NCI-H2196 treated with DMSO at 0.1 percent for 48 hours (cell line): ENCODE measurements at regions not wholly inside any gene's neighbourhood (a gene's known extent, or its start where the extent isn't known, plus 50 kb on each side); places are given as distances from the start of the nearest gene placed in this dataset.

Source experiments
- DNase-seq: peaks from one replicate; lab custom pipeline; 2025; ENCODE audit not compliant: unreplicated experiment; lab: John Stamatoyannopoulos, UW

GRCh38 chr22:47372596-47373385 is 610.3 kb downstream of the TBC1D22A start:
- DNase-seq, result no peak

- DNase-seq, result no peak
These were observed 609.7 kb downstream of the TBC1D22A start for GRCh38 chr22:47372111-47372581.

- DNase-seq, result no peak
These were observed 609.0 kb downstream of the TBC1D22A start for GRCh38 chr22:47371263-47372090.

GRCh38 chr22:47370448-47371262 is 608.2 kb downstream of the TBC1D22A start:
- DNase-seq, result no peak

- no peak for DNase-seq
These were observed 607.1 kb downstream of the TBC1D22A start for GRCh38 chr22:47369431-47370015.

GRCh38 chr22:47369020-47369419 is 606.6 kb downstream of the TBC1D22A start:
- no peak for DNase-seq

- no peak for DNase-seq
These were observed 605.8 kb downstream of the TBC1D22A start for GRCh38 chr22:47367993-47368945.

GRCh38 chr22:47367107-47367690 is 604.7 kb downstream of the TBC1D22A start:
- no peak for DNase-seq

GRCh38 chr22:47366026-47366767 is 603.7 kb downstream of the TBC1D22A start:
- no peak for DNase-seq

- DNase-seq, result no peak
These were observed 598.8 kb downstream of the TBC1D22A start for GRCh38 chr22:47361247-47361646.

- DNase-seq, result no peak
These were observed 595.0 kb downstream of the TBC1D22A start for GRCh38 chr22:47357493-47357892.

GRCh38 chr22:47357086-47357485 is 594.6 kb downstream of the TBC1D22A start:
- DNase-seq, result no peak

GRCh38 chr22:47356511-47357011 is 594.1 kb downstream of the TBC1D22A start:
- DNase-seq, result no peak

GRCh38 chr22:47355776-47356510 is 593.5 kb downstream of the TBC1D22A start:
- DNase-seq, result no peak

- no peak for DNase-seq
These were observed 592.9 kb downstream of the TBC1D22A start for GRCh38 chr22:47355388-47355725.

GRCh38 chr22:47354668-47355387 is 592.4 kb downstream of the TBC1D22A start:
- DNase-seq, result no peak
